ENCODE measurements at regions not wholly inside any gene's neighbourhood (a gene's known extent, or its start where the extent isn't known, plus 50 kb on each side); places are given as distances from the start of the nearest gene placed in this dataset.
"Not testable (repeated sequence)": the region's sequence is repeated elsewhere in the genome, so short reads cannot be mapped to it uniquely, and the experiment has no call there.

GRCh38 chr13:18993884-18994660 is 187.6 kb downstream of the TUBA3C start:
- peaks cover 43% of the 10 kb centered on the region for H3K9me3 Mint-ChIP-seq
- no peaks in the 10 kb centered on the region for H3K4me1 Mint-ChIP-seq (ENCODE audit: low read depth)
- no peak overlapping the region for H3K4me3 Mint-ChIP-seq
- H3K36me3 Mint-ChIP-seq (ENCODE audit: low read depth), result no peaks in the 10 kb centered on the region
- no peaks in the 10 kb centered on the region for H3K27me3 Mint-ChIP-seq (ENCODE audit: low read depth)
- H3K27ac Mint-ChIP-seq, result no peak overlapping the region

- H3K4me3 Mint-ChIP-seq, result no peak overlapping the region
- peaks cover 48% of the 10 kb centered on the region for H3K9me3 Mint-ChIP-seq
- no peak overlapping the region for H3K27ac Mint-ChIP-seq
- H3K4me1 Mint-ChIP-seq (ENCODE audit: low read depth), result no peaks in the 10 kb centered on the region
- no peaks in the 10 kb centered on the region for H3K27me3 Mint-ChIP-seq (ENCODE audit: low read depth)
- H3K36me3 Mint-ChIP-seq (ENCODE audit: low read depth), result no peaks in the 10 kb centered on the region
Observed at GRCh38 chr13:18992791-18993190, 188.8 kb downstream of the TUBA3C start.

- H3K27ac Mint-ChIP-seq, result no peak overlapping the region
- H3K9me3 Mint-ChIP-seq, result peaks cover 53% of the 10 kb centered on the region
- H3K4me1 Mint-ChIP-seq (ENCODE audit: low read depth), result no peaks in the 10 kb centered on the region
- no peaks in the 10 kb centered on the region for H3K36me3 Mint-ChIP-seq (ENCODE audit: low read depth)
- no peak overlapping the region for H3K4me3 Mint-ChIP-seq
- no peaks in the 10 kb centered on the region for H3K27me3 Mint-ChIP-seq (ENCODE audit: low read depth)
Observed at GRCh38 chr13:18991060-18991459, 190.6 kb downstream of the TUBA3C start.

- Mint-ChIP-seq H3K4me1 (ENCODE audit: low read depth) (no peaks in the 10 kb centered on the region), H3K27me3 (ENCODE audit: low read depth) (no peaks in the 10 kb centered on the region), H3K36me3 (ENCODE audit: low read depth) (no peaks in the 10 kb centered on the region), H3K4me3 (no peak overlapping the region), H3K9me3 (peaks cover 11% of the 10 kb centered on the region), H3K27ac (no peak overlapping the region)
Observed at GRCh38 chr13:18978447-18978846, 203.2 kb downstream of the TUBA3C start.

- no peak overlapping the region for H3K27ac Mint-ChIP-seq
- H3K4me3 Mint-ChIP-seq, result no peak overlapping the region
- no peaks in the 10 kb centered on the region for H3K4me1 Mint-ChIP-seq (ENCODE audit: low read depth)
- no peaks in the 10 kb centered on the region for H3K27me3 Mint-ChIP-seq (ENCODE audit: low read depth)
- H3K36me3 Mint-ChIP-seq (ENCODE audit: low read depth), result no peaks in the 10 kb centered on the region
- peaks cover 7% of the 10 kb centered on the region for H3K9me3 Mint-ChIP-seq
Observed at GRCh38 chr13:18977857-18978256, 203.8 kb downstream of the TUBA3C start.

DNA sequence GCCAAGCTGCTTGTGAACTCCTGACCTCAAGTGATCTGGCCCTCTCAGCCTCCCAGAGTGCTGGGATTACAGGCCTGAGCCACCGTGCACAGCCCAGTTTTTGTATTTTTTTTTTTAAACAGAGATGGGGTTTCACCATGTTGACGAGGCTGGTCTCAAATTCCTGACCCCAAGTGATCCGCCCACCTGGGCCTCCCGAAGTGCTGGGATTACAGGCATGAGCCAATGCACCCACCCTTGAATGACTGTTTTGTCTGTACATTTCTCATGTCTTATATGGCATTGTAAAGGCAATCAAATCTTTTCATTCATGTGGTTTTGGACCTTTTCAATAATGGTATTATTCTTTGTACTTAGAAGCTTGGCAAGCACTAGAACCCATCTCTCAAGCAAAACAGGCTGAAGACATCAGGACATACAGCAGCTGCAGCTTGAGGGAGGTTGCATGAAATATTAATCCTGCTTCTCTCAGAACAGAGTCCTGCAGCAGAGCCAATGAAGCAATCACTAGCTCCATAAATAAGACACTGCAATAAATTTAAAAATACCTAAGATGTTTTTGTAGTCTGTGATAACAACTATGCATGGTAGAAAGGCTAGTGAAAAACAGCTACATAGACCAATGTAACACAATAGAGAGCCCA is 209.9 kb downstream of the TUBA3C start:
- no peaks in the 10 kb centered on the region for H3K36me3 Mint-ChIP-seq (ENCODE audit: low read depth)

GRCh38 chr13:18965347-18965855 is 216.2 kb downstream of the TUBA3C start:
- Mint-ChIP-seq H3K27me3 (ENCODE audit: low read depth) (no peaks in the 10 kb centered on the region), H3K4me1 (ENCODE audit: low read depth) (no peaks in the 10 kb centered on the region), H3K36me3 (ENCODE audit: low read depth) (no peaks in the 10 kb centered on the region), H3K9me3 (peaks cover 8% of the 10 kb centered on the region), H3K4me3 (no peak overlapping the region), H3K27ac (no peak overlapping the region)

More for the DNA sequence above, 209.9 kb downstream of the TUBA3C start:
- H3K9me3 Mint-ChIP-seq, result peaks cover 3% of the 10 kb centered on the region
- no peak overlapping the region for H3K4me3 Mint-ChIP-seq
- no peaks in the 10 kb centered on the region for H3K27me3 Mint-ChIP-seq (ENCODE audit: low read depth)
- H3K27ac Mint-ChIP-seq, result no peak overlapping the region
- no peaks in the 10 kb centered on the region for H3K4me1 Mint-ChIP-seq (ENCODE audit: low read depth)

DNA sequence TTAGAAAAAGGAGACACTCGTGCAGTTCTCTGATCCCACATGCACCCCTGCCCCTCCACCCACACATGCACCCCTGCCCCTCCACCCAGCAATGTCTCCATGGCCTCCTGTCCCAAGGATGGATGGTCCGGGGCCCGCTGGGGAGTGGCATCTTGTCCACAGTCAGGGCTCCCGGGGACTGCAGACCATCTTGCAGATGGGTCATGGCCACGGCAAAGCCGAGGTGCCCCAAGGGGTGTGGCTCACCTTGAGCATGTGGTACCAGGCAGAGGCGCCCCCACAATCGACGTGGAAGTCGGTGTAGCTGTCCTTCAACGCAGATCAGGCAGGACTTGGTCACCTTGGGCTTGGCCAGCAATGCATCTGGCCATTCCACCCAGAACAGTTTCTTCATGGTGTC is 216.7 kb downstream of the TUBA3C start:
- no peaks in the 10 kb centered on the region for H3K36me3 Mint-ChIP-seq (ENCODE audit: low read depth)
- H3K27ac Mint-ChIP-seq, result no peak overlapping the region
- H3K9me3 Mint-ChIP-seq, result peaks cover 8% of the 10 kb centered on the region
- no peak overlapping the region for H3K4me3 Mint-ChIP-seq
- no peaks in the 10 kb centered on the region for H3K27me3 Mint-ChIP-seq (ENCODE audit: low read depth)
- H3K4me1 Mint-ChIP-seq (ENCODE audit: low read depth), result no peaks in the 10 kb centered on the region

- not testable (repeated sequence) for H3K27ac Mint-ChIP-seq; H3K36me3 Mint-ChIP-seq (ENCODE audit: low read depth); H3K4me3 Mint-ChIP-seq; H3K4me1 Mint-ChIP-seq (ENCODE audit: low read depth); H3K27me3 Mint-ChIP-seq (ENCODE audit: low read depth); H3K9me3 Mint-ChIP-seq
Observed at GRCh38 chr13:18963684-18964083, 217.9 kb downstream of the TUBA3C start.

GRCh38 chr13:18962168-18962734 is 219.4 kb downstream of the TUBA3C start:
- Mint-ChIP-seq H3K36me3 (ENCODE audit: low read depth) (no peaks in the 10 kb centered on the region), H3K27me3 (ENCODE audit: low read depth) (no peaks in the 10 kb centered on the region), H3K4me1 (ENCODE audit: low read depth) (no peaks in the 10 kb centered on the region), H3K27ac (no peak overlapping the region), H3K9me3 (peaks cover 5% of the 10 kb centered on the region), H3K4me3 (no peak overlapping the region)

DNA sequence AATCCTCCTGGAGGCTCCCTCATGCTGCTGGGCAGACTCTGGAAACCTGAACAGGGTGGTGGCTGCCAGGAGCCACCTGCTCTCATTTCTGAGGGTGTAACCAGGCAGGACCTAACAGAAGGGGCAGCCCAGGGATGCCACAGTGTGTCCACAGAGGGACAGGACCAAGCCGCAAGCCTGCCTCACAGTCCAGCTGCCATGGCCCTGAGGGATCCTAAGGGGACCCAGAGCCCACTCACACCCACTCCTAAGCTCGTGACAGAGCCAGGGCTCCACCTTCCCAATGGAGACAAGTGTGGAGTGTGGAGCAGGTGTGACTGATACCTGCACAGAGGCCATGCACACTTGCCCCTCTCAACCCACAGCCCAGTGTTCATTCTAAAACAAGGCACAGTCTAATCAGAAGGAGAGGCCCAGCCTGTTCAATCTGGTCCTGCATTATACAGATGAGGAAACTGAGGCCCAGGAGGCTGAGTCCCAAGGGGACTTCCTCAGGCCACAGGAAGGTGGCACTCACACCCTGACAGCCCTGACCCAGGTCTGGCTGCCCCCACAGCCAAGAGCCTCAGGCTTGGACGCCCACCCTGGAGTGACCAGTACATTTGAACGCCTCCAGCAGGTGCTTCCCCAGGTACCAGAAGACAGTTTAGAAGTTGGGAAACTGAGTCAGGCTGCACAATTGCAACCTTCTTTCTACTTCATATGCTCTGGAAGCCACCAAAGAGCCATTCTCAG is 220.1 kb downstream of the TUBA3C start:
- no peaks in the 10 kb centered on the region for H3K36me3 Mint-ChIP-seq (ENCODE audit: low read depth)
- H3K4me1 Mint-ChIP-seq (ENCODE audit: low read depth), result no peaks in the 10 kb centered on the region
- H3K9me3 Mint-ChIP-seq, result peaks cover 11% of the 10 kb centered on the region
- H3K27me3 Mint-ChIP-seq (ENCODE audit: low read depth), result no peaks in the 10 kb centered on the region
- H3K27ac Mint-ChIP-seq, result no peak overlapping the region
- H3K4me3 Mint-ChIP-seq, result no peak overlapping the region

DNA sequence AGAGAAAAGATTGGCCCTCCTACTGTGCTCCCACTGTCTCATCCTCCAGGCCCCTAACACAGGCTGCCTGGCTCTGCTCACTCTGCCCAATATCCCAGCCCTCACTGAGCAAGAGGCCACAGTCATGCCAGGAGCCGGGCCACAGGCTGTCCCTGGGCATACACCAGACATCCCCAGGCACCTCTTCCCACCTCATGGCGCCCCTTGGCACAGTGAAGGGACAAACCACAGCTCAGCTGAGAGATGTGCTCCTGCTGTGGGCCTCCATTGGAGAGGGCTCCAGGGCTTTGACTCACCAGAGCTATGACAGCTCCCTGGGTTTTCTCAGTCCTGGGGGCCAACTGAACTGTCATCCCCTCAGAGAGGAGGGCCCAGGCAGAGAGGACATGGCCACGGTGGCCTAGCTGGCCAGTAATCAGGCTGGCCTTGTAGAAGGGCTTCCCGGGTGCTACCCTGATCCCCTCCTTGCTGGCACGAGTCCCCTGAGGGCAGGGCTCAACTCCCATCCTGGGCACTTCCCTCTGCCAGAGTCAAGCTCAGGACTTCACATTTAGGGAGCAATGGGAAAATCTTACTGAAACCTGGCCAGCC is 220.9 kb downstream of the TUBA3C start:
- H3K4me1 Mint-ChIP-seq (ENCODE audit: low read depth), result no peaks in the 10 kb centered on the region
- no peak overlapping the region for H3K27ac Mint-ChIP-seq
- H3K9me3 Mint-ChIP-seq, result peaks cover 14% of the 10 kb centered on the region
- H3K27me3 Mint-ChIP-seq (ENCODE audit: low read depth), result no peaks in the 10 kb centered on the region
- no peak overlapping the region for H3K4me3 Mint-ChIP-seq
- H3K36me3 Mint-ChIP-seq (ENCODE audit: low read depth), result no peaks in the 10 kb centered on the region

DNA sequence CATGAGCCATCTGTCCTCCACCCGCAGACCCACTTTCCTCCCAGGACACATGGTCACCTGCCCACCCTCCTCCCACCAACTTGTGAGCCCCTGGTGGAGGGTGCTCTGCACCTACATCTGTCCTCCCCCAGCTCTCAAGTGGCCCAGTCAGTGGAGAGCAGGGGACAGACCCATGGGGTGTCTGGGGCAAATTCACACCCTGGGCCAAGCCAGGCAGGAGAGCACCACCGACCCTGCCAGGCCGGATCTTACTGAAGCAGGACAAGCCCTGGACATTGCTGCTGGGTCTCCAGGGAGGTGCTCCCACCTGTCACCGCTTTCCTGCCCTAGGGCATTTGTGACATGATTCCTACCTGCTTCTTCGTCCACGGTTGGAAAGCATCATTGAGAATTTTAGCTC is 221.6 kb downstream of the TUBA3C start:
- Mint-ChIP-seq H3K27ac (no peak overlapping the region), H3K9me3 (peaks cover 18% of the 10 kb centered on the region), H3K36me3 (ENCODE audit: low read depth) (no peaks in the 10 kb centered on the region), H3K4me3 (no peak overlapping the region), H3K4me1 (ENCODE audit: low read depth) (no peaks in the 10 kb centered on the region), H3K27me3 (ENCODE audit: low read depth) (no peaks in the 10 kb centered on the region)

DNA sequence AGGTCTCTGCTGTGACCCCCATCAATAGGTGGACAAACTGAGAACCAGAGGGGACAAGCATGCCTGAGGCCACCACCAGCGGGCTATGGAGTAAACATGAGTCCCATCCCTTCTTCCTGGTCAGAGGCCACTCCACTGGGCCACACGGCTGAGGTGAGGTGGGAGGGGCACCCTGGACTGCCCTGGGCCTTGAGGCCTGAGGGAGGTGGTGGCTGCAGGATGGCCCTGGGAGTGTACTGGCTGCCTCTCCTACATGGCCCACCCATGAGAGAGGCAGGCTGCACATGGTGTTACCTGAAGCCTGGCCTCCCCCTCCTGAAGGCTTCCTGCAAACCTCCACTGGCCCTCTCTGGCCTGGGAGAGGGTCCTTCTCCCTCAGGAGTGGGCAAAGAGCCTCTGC is 222.4 kb downstream of the TUBA3C start:
- H3K4me3 Mint-ChIP-seq, result no peak overlapping the region

More for the DNA sequence above, 222.4 kb downstream of the TUBA3C start:
- H3K27me3 Mint-ChIP-seq (ENCODE audit: low read depth), result no peaks in the 10 kb centered on the region
- H3K36me3 Mint-ChIP-seq (ENCODE audit: low read depth), result no peaks in the 10 kb centered on the region
- H3K9me3 Mint-ChIP-seq, result peaks cover 23% of the 10 kb centered on the region
- H3K4me1 Mint-ChIP-seq (ENCODE audit: low read depth), result no peaks in the 10 kb centered on the region
- no peak overlapping the region for H3K27ac Mint-ChIP-seq

All from T-helper 1 cell treated with Interleukin-12 subunit alpha and Interleukin-12 subunit beta and Interleukin-4 antibody, amounts not matched to agents 30 μg/mL and 1 μg/mL, for 36 hours (primary cell).